Liver (tissue), 8 donors: ENCODE measurements at regions not wholly inside any gene's neighbourhood (a gene's known extent, or its start where the extent isn't known, plus 50 kb on each side); places are given as distances from the start of the nearest gene placed in this dataset.

Experiments
- DNase-seq: peaks from one replicate; pipeline ENCODE4 v3.0.0-alpha.2; 2017; ENCODE audit warnings: low spot score
- H3K27ac ChIP-seq, 2 donors: one replicate each; pipeline ENCODE4 v1.7.0; 2013; ENCODE audit warnings: inconsistent platforms in 2 of 2, low read length in 2 of 2, control low read depth in 1 of 2, low read depth in 1 of 2, mild to moderate bottlenecking in 1 of 2
- H3K27me3 ChIP-seq, 4 donors: one replicate each; pipeline versions ENCODE4 v1.6.1 to v1.7.0; 2013; ENCODE audit warnings: low read length in 3 of 4, inconsistent platforms in 1 of 4, mild to moderate bottlenecking in 1 of 4, moderate library complexity in 1 of 4; ENCODE audit not compliant: control insufficient read depth in 4 of 4, insufficient read depth in 4 of 4
- H3K36me3 ChIP-seq, 4 donors: one replicate each; pipeline versions ENCODE4 v1.6.1 to v1.7.0; 2013; ENCODE audit warnings: low read length in 3 of 4, mild to moderate bottlenecking in 3 of 4, low read depth in 1 of 4, moderate library complexity in 1 of 4; ENCODE audit not compliant: control insufficient read depth in 4 of 4, insufficient read depth in 3 of 4
- H3K4me1 ChIP-seq, 4 donors: one replicate each; pipeline versions ENCODE4 v1.6.1 to v1.7.0; 2013; ENCODE audit warnings: low read length in 3 of 4, mild to moderate bottlenecking in 3 of 4, moderate library complexity in 1 of 4; ENCODE audit not compliant: control insufficient read depth in 4 of 4, insufficient read depth in 4 of 4
- H3K4me3 ChIP-seq, 3 donors: one replicate each; pipeline versions ENCODE4 v1.6.1 to v1.7.0; 2013; ENCODE audit warnings: low read length in 3 of 3, control low read depth in 1 of 3, low read depth in 1 of 3, mild to moderate bottlenecking in 1 of 3
- H3K9ac ChIP-seq, 2 donors: one replicate each; pipeline ENCODE4 v1.7.0; 2013; ENCODE audit warnings: low read length in 2 of 2, mild to moderate bottlenecking in 2 of 2, moderate library complexity in 2 of 2, control low read depth in 1 of 2, low read depth in 1 of 2
- H3K9me3 ChIP-seq, 4 donors: one replicate each; pipeline versions ENCODE4 v1.6.1 to v1.7.0; 2013; ENCODE audit warnings: low read length in 3 of 4; ENCODE audit not compliant: control insufficient read depth in 4 of 4
- EGR1 ChIP-seq, 2 donors: IDR thresholded peaks; 2 replicates each; pipeline ENCODE4 v1.6.1; 2016 to 2018; ENCODE audit warnings: antibody characterized with exemption in 2 of 2, low read depth in 2 of 2
- FOXA1 ChIP-seq: IDR thresholded peaks from 2 replicates; pipeline ENCODE4 v1.6.1; 2016; ENCODE audit warnings: antibody characterized with exemption
- FOXA2 ChIP-seq: IDR thresholded peaks from 2 replicates; pipeline ENCODE4 v1.6.1; 2016; ENCODE audit warnings: antibody characterized with exemption
- GABPA ChIP-seq, 2 donors: IDR thresholded peaks in 1 of 2; conservative IDR thresholded peaks in 1 of 2; 2 replicates each; pipeline ENCODE4 v1.6.1; 2016; ENCODE audit warnings: antibody characterized with exemption in 2 of 2, mild to moderate bottlenecking in 1 of 2, moderate library complexity in 1 of 2
- HNF4A ChIP-seq, 2 donors: conservative IDR thresholded peaks; 2 replicates each; pipeline ENCODE4 v1.6.1; 2016; ENCODE audit warnings: antibody characterized with exemption in 2 of 2, mild to moderate bottlenecking in 2 of 2
- HNF4G ChIP-seq: IDR thresholded peaks from 2 replicates; pipeline ENCODE4 v1.6.1; 2016; ENCODE audit warnings: antibody characterized with exemption
- JUND ChIP-seq, 2 donors: IDR thresholded peaks; 2 replicates each; pipeline ENCODE4 v1.6.1; 2016; ENCODE audit warnings: antibody characterized with exemption in 2 of 2
- NR2F2 ChIP-seq: IDR thresholded peaks from 2 replicates; pipeline ENCODE4 v1.6.1; 2016; ENCODE audit warnings: antibody characterized with exemption
- RAD21 ChIP-seq, 2 donors: IDR thresholded peaks; 2 replicates each; pipeline ENCODE4 v1.6.1; 2016; ENCODE audit warnings: antibody characterized with exemption in 2 of 2, mild to moderate bottlenecking in 2 of 2
- RXRA ChIP-seq, 2 donors: IDR thresholded peaks; 2 replicates each; pipeline ENCODE4 v1.6.1; 2017 to 2018; ENCODE audit warnings: antibody characterized with exemption in 2 of 2, mild to moderate bottlenecking in 1 of 2
- SP1 ChIP-seq: IDR thresholded peaks from 2 replicates; pipeline ENCODE4 v1.6.1; 2018; ENCODE audit warnings: antibody characterized with exemption, mild to moderate bottlenecking
- TAF1 ChIP-seq: conservative IDR thresholded peaks from 2 replicates; pipeline ENCODE4 v1.6.1; 2016; ENCODE audit warnings: antibody characterized with exemption, mild to moderate bottlenecking
- YY1 ChIP-seq: IDR thresholded peaks from 2 replicates; pipeline ENCODE4 v1.6.1; 2016; ENCODE audit warnings: antibody characterized with exemption, mild to moderate bottlenecking
- WGBS: extraction: QIAGEN DNeasy Blood & Tissue Kit; methylation state at CpG from one replicate; pipeline ENCODE4 v1.1.7; 2013; 5-methylcytosine and 5-hydroxymethylcytosine counted together
- TF ChIP-seq, protein P1 (sequence below): IDR thresholded peaks from 2 replicates; pipeline ENCODE4 v1.6.1; 2016; ENCODE audit warnings: antibody characterized with exemption
- TF ChIP-seq, protein P2 (sequence below): IDR thresholded peaks from 2 replicates; pipeline ENCODE4 v1.6.1; 2016; ENCODE audit warnings: antibody characterized with exemption
- TF ChIP-seq, protein P3 (sequence below): IDR thresholded peaks from 2 replicates; pipeline ENCODE4 v1.6.1; 2016; ENCODE audit warnings: antibody characterized with exemption, mild to moderate bottlenecking
- TF ChIP-seq, protein P4 (sequence below): fragments of 150-350 bp; IDR thresholded peaks from 2 replicates; pipeline ENCODE4 v1.5.1; 2017; ENCODE audit warnings: improper control_type of control experiment, low read depth, low read length; ENCODE audit not compliant: missing input control
- TF ChIP-seq, protein P5 (sequence below): IDR thresholded peaks from 2 replicates; pipeline ENCODE4 v1.6.1; 2016; ENCODE audit warnings: antibody characterized with exemption
- donor health status: healthy.
- donor health status: healthy.
- donor health status: healthy.
- donor health status: healthy.
- donor health status: healthy.

DNA sequence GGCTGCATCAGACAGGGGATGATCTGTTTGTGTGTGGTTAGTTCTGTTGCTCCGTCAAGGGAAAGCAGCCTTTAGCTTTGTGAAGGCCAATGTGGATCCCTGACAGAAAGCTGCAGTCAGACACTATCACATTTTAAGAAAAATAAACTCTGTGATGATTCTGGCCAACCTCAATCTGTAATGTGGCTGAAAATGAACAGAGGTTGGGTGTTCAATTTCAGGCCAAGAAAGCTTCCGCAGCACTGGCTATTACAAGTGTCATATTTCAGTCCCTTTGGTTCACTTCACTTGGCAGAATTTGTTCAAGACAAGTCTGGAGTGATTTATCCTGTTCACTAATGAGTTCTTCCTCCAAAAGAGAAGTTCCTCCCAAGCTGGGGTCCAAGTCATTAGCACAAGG lies 571.8 kb upstream of the IL12A start:
- no peak for DNase-seq
- TF ChIP-seq JUND (IDR thresholded peaks at IDR 0.05) (no peak), FOXA2 (no peak), GABPA (IDR thresholded peaks at IDR 0.05 in 1 of 2, conservative IDR thresholded peaks at IDR 0.05 in 1 of 2) (no peak), FOXA1 (no peak), YY1 (no peak), HNF4G (no peak)
- TF ChIP-seq, protein P1, sequence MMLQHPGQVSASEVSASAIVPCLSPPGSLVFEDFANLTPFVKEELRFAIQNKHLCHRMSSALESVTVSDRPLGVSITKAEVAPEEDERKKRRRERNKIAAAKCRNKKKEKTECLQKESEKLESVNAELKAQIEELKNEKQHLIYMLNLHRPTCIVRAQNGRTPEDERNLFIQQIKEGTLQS = no peak
- H3K4me1 ChIP-seq = no peaks in the 10 kb centered on the region
- peaks cover 0 to 5% (median 0%) of the 10 kb centered on the region in 4 donors for H3K9me3 ChIP-seq
- no peaks in the 10 kb centered on the region for H3K27me3 ChIP-seq
- H3K27ac ChIP-seq = no peak overlapping the region
- 59% methylated on average over 2 of the region's 2 CpGs for WGBS
- no peaks in the 10 kb centered on the region for H3K36me3 ChIP-seq
- no peak overlapping the region for H3K4me3 ChIP-seq
- H3K9ac ChIP-seq = no peak overlapping the region

DNA sequence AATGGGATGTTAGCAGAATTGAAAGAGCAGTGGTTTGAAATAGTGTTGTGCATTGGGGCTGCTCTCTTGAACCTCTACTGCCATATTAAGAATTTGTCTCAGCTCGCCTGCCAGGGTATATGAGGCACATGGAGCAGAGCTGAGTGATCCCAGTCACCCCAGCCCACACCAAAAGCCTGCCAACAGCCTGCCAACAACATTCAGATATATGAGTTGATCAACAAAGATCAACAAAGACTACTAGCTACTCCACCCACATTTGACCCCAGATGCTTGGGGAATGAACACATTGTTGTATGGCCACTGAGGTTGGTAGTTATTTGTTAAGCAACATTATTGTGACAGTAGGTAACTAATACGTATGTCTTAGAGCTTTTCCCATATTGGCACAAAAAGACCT lies 570.9 kb upstream of the IL12A start:
- no peak overlapping the region for H3K9ac ChIP-seq
- peaks cover 0 to 5% (median 0%) of the 10 kb centered on the region in 4 donors for H3K9me3 ChIP-seq
- no peaks in the 10 kb centered on the region for H3K4me1 ChIP-seq
- H3K27ac ChIP-seq = no peak overlapping the region
- no peak overlapping the region for H3K4me3 ChIP-seq
- H3K36me3 ChIP-seq = no peaks in the 10 kb centered on the region
- no peaks in the 10 kb centered on the region for H3K27me3 ChIP-seq
- WGBS = 80% methylated on average over 2 of the region's 2 CpGs
- no peak for DNase-seq
- TF ChIP-seq FOXA2 (no peak), TAF1 (no peak), HNF4G (no peak), SP1 (no peak), JUND (IDR thresholded peaks at IDR 0.05) (no peak), EGR1 (IDR thresholded peaks at IDR 0.05; ENCODE audit: low read depth in 2 of 2) (no peak), GABPA (IDR thresholded peaks at IDR 0.05 in 1 of 2, conservative IDR thresholded peaks at IDR 0.05 in 1 of 2) (no peak), HNF4A (conservative IDR thresholded peaks at IDR 0.05) (no peak), YY1 (no peak), NR2F2 (no peak), RAD21 (IDR thresholded peaks at IDR 0.05) (no peak), RXRA (IDR thresholded peaks at IDR 0.05) (no peak), FOXA1 (no peak)
- TF ChIP-seq, protein P2, sequence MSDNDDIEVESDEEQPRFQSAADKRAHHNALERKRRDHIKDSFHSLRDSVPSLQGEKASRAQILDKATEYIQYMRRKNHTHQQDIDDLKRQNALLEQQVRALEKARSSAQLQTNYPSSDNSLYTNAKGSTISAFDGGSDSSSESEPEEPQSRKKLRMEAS = no peak
- TF ChIP-seq, protein P1 = no peak
- TF ChIP-seq, protein P3, sequence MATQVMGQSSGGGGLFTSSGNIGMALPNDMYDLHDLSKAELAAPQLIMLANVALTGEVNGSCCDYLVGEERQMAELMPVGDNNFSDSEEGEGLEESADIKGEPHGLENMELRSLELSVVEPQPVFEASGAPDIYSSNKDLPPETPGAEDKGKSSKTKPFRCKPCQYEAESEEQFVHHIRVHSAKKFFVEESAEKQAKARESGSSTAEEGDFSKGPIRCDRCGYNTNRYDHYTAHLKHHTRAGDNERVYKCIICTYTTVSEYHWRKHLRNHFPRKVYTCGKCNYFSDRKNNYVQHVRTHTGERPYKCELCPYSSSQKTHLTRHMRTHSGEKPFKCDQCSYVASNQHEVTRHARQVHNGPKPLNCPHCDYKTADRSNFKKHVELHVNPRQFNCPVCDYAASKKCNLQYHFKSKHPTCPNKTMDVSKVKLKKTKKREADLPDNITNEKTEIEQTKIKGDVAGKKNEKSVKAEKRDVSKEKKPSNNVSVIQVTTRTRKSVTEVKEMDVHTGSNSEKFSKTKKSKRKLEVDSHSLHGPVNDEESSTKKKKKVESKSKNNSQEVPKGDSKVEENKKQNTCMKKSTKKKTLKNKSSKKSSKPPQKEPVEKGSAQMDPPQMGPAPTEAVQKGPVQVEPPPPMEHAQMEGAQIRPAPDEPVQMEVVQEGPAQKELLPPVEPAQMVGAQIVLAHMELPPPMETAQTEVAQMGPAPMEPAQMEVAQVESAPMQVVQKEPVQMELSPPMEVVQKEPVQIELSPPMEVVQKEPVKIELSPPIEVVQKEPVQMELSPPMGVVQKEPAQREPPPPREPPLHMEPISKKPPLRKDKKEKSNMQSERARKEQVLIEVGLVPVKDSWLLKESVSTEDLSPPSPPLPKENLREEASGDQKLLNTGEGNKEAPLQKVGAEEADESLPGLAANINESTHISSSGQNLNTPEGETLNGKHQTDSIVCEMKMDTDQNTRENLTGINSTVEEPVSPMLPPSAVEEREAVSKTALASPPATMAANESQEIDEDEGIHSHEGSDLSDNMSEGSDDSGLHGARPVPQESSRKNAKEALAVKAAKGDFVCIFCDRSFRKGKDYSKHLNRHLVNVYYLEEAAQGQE = no peak
- TF ChIP-seq, protein P4, sequence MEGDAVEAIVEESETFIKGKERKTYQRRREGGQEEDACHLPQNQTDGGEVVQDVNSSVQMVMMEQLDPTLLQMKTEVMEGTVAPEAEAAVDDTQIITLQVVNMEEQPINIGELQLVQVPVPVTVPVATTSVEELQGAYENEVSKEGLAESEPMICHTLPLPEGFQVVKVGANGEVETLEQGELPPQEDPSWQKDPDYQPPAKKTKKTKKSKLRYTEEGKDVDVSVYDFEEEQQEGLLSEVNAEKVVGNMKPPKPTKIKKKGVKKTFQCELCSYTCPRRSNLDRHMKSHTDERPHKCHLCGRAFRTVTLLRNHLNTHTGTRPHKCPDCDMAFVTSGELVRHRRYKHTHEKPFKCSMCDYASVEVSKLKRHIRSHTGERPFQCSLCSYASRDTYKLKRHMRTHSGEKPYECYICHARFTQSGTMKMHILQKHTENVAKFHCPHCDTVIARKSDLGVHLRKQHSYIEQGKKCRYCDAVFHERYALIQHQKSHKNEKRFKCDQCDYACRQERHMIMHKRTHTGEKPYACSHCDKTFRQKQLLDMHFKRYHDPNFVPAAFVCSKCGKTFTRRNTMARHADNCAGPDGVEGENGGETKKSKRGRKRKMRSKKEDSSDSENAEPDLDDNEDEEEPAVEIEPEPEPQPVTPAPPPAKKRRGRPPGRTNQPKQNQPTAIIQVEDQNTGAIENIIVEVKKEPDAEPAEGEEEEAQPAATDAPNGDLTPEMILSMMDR = no peak
- TF ChIP-seq, protein P5, sequence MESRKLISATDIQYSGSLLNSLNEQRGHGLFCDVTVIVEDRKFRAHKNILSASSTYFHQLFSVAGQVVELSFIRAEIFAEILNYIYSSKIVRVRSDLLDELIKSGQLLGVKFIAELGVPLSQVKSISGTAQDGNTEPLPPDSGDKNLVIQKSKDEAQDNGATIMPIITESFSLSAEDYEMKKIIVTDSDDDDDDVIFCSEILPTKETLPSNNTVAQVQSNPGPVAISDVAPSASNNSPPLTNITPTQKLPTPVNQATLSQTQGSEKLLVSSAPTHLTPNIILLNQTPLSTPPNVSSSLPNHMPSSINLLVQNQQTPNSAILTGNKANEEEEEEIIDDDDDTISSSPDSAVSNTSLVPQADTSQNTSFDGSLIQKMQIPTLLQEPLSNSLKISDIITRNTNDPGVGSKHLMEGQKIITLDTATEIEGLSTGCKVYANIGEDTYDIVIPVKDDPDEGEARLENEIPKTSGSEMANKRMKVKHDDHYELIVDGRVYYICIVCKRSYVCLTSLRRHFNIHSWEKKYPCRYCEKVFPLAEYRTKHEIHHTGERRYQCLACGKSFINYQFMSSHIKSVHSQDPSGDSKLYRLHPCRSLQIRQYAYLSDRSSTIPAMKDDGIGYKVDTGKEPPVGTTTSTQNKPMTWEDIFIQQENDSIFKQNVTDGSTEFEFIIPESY = no peak
